Heart left ventricle (tissue), 13 donors: ENCODE measurements at regions not wholly inside any gene's neighbourhood (a gene's known extent, or its start where the extent isn't known, plus 50 kb on each side); places are given as distances from the start of the nearest gene placed in this dataset.

Source experiments
- POLR2A ChIP-seq, 2 donors: fragments of 450-650 bp; IDR thresholded peaks; one replicate each; pipeline ENCODE4 v1.6.1; 2017; ENCODE audit warnings: antibody characterized with exemption in 2 of 2, mild to moderate bottlenecking in 2 of 2, moderate library complexity in 2 of 2
- TF ChIP-seq, protein P1 (sequence below), 12 donors: fragments of 200-600 bp; sonication (generic) in 4 of 12; IDR thresholded peaks; one replicate each; pipeline versions ENCODE4 v1.5.0 to v1.8.0; 2018 to 2022; ENCODE audit warnings: antibody characterized with exemption in 12 of 12, mild to moderate bottlenecking in 5 of 12
- donor health status: ischemic (EF 13 %, LVEDD 7.1; RV severe dilation, severe dysfunction).
- donor health status: DM: no; HTN: yes; CAD: no.
- donor health status: DM: no; HTN: no; CAD: no.
- donor health status: ischemic (EF 25% LVEDD 6.9; RV normal size, moderate dysfunction).
- donor health status: ischemic (EF 25% LVEDD 5.7; RV mildly dilated, moderate dysfunction).
- donor health status: ischemic (EF 35%, LVEDD 5.7; RV mildly dilated, moderate dysfunction).
- donor health status: nonischemic (EF 11% LVEDD 7.7; RV severe dilation, severe dysfunction).
- donor health status: DM: yes; HTN: yes; CAD: no.
- donor health status: PGD.
- donor health status: ischemic (EF 29% LVEDD 5.4; RV normal size, mild dysfunction).
- donor health status: nonischemic (EF 23%, LVEDD 6.1; RV moderate dilation, normal function).

DNA sequence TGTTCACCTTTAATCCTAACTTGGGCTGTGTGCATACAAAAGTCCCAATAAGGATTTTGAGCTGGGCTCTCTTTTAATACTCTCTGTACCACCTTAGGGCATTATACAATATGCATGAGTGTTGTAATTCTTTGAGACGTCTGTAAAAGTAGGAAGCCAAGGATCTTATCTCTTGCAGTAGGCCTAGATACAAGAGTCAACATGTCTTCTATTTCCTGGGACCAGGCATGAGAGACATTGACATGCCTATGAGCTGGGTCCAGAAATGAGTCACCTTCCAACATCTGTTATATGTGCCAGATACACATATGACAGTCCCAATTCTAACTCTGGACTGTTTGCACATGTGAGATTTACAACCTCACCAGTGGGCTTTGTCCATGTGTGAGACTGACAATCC is 1911.2 kb downstream of the TP53TG3F start:
- TF ChIP-seq, protein P1, sequence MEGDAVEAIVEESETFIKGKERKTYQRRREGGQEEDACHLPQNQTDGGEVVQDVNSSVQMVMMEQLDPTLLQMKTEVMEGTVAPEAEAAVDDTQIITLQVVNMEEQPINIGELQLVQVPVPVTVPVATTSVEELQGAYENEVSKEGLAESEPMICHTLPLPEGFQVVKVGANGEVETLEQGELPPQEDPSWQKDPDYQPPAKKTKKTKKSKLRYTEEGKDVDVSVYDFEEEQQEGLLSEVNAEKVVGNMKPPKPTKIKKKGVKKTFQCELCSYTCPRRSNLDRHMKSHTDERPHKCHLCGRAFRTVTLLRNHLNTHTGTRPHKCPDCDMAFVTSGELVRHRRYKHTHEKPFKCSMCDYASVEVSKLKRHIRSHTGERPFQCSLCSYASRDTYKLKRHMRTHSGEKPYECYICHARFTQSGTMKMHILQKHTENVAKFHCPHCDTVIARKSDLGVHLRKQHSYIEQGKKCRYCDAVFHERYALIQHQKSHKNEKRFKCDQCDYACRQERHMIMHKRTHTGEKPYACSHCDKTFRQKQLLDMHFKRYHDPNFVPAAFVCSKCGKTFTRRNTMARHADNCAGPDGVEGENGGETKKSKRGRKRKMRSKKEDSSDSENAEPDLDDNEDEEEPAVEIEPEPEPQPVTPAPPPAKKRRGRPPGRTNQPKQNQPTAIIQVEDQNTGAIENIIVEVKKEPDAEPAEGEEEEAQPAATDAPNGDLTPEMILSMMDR (IDR thresholded peaks at IDR 0.05) = no peak
- TF ChIP-seq POLR2A (IDR thresholded peaks at IDR 0.05) = no peak
